ENCODE measurements at regions not wholly inside any gene's neighbourhood (a gene's known extent, or its start where the extent isn't known, plus 50 kb on each side); places are given as distances from the start of the nearest gene placed in this dataset.
A peak's percentile ranks its signal among the peaks of the same experiment; 100 is the strongest.

DNA sequence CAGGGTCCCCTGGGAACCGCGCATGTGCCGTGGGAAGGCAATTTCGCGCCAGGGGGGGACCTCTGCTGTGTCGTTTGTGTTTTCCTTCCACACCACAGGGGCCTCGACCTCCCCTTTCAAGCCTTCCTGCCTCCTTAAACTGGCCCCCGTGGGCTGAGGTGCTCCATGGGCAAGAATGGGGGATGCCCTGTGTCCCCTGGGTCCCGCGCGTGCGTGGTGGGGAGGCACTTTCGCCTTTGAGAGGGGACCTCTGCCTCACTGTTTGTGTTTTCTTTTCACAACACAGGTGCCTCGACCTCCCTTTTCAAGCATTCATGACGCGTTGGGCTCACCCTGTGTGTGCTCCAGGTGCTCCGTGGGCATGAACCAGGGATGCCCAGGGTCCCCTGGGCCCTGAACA lies 348.8 kb downstream of the ALG10 start:
- ChIA-PET CTCF (no interaction called here), POLR2A (no interaction called here)
- no peak overlapping the region for H3K27ac ChIP-seq (ENCODE audit: extremely low read depth, low read depth, low read length)
- no peaks in the 10 kb centered on the region for H3K4me1 ChIP-seq (ENCODE audit: control insufficient read depth, insufficient read depth, low read length)
- H3K36me3 ChIP-seq (ENCODE audit: control insufficient read depth in 2 of 2, insufficient read depth in 1 of 2, low read length in 2 of 2): no peaks in the 10 kb centered on the region
- no peak overlapping the region for H3K4me3 ChIP-seq (ENCODE audit: low read depth, low read length)
- no peaks in the 10 kb centered on the region for H3K9me3 ChIP-seq (ENCODE audit: control insufficient read depth, insufficient read depth, low read depth, low read length)
- peak; percentile 56; the same call in 1 of the 2 replicates for TF ChIP-seq ZNF335 (tag by site-specific recombination; conservative IDR thresholded peaks at IDR 0.05)
- TF ChIP-seq, protein P1, sequence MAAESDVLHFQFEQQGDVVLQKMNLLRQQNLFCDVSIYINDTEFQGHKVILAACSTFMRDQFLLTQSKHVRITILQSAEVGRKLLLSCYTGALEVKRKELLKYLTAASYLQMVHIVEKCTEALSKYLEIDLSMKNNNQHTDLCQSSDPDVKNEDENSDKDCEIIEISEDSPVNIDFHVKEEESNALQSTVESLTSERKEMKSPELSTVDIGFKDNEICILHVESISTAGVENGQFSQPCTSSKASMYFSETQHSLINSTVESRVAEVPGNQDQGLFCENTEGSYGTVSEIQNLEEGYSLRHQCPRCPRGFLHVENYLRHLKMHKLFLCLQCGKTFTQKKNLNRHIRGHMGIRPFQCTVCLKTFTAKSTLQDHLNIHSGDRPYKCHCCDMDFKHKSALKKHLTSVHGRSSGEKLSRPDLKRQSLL (tag by site-specific recombination; IDR thresholded peaks at IDR 0.05): no peak
- TF ChIP-seq ZIC2 (tag by site-specific recombination; IDR thresholded peaks at IDR 0.05): peak; percentile 30; the same call in 1 of the 2 replicates
- TF ChIP-seq, protein P2, sequence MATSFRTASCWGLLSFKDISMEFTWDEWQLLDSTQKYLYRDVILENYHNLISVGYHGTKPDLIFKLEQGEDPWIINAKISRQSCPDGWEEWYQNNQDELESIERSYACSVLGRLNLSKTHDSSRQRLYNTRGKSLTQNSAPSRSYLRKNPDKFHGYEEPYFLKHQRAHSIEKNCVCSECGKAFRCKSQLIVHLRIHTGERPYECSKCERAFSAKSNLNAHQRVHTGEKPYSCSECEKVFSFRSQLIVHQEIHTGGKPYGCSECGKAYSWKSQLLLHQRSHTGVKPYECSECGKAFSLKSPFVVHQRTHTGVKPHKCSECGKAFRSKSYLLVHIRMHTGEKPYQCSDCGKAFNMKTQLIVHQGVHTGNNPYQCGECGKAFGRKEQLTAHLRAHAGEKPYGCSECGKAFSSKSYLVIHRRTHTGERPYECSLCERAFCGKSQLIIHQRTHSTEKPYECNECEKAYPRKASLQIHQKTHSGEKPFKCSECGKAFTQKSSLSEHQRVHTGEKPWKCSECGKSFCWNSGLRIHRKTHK (tag by site-specific recombination; IDR thresholded peaks at IDR 0.05): no peak

DNA sequence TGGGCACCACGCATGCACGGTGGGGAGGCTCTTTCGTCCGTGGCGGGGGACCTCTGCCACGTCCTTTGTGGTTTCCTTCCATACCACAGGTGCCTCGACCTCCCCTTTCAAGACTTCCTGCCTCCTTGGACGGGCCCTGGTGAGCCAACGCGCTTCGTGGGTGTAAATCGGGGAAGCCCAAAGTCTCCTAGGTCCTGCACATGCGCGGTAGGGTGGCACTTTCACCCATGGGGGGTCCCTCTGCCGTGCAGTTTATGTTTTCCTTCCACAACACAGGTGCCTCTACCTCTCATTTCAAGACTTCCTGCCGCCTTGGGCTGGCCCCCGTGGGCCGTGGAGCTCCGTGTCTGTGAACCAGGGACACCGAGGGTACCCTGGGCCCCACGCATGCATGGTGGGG lies 349.7 kb downstream of the ALG10 start:
- Histone ChIP-seq H3K9me3 (ENCODE audit: control insufficient read depth, insufficient read depth, low read depth, low read length) (no peaks in the 10 kb centered on the region), H3K4me1 (ENCODE audit: control insufficient read depth, insufficient read depth, low read length) (no peaks in the 10 kb centered on the region), H3K36me3 (ENCODE audit: control insufficient read depth in 2 of 2, insufficient read depth in 1 of 2, low read length in 2 of 2) (no peaks in the 10 kb centered on the region), H3K27ac (ENCODE audit: extremely low read depth, low read depth, low read length) (no peak overlapping the region), H3K4me3 (ENCODE audit: low read depth, low read length) (no peak overlapping the region)
- ChIA-PET POLR2A (no interaction called here), CTCF (no interaction called here)
- TF ChIP-seq GLIS1 (tag by site-specific recombination; IDR thresholded peaks at IDR 0.05) (no peak), KLF9 (tag by site-specific recombination; IDR thresholded peaks at IDR 0.05; ENCODE audit: low read depth) (no peak), ZNF626 (tag by site-specific recombination; IDR thresholded peaks at IDR 0.05) (no peak), ZNF664 (tag by site-specific recombination; IDR thresholded peaks at IDR 0.05) (no peak), ZNF621 (tag by site-specific recombination; IDR thresholded peaks at IDR 0.05) (no peak), ZNF76 (tag by site-specific recombination; IDR thresholded peaks at IDR 0.05; ENCODE audit: borderline replicate concordance, low read depth) (no peak), ZNF239 (tag by site-specific recombination; IDR thresholded peaks at IDR 0.05) (no peak)
- TF ChIP-seq, protein P3, sequence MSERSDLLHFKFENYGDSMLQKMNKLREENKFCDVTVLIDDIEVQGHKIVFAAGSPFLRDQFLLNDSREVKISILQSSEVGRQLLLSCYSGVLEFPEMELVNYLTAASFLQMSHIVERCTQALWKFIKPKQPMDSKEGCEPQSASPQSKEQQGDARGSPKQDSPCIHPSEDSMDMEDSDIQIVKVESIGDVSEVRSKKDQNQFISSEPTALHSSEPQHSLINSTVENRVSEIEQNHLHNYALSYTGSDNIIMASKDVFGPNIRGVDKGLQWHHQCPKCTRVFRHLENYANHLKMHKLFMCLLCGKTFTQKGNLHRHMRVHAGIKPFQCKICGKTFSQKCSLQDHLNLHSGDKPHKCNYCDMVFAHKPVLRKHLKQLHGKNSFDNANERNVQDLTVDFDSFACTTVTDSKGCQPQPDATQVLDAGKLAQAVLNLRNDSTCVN (tag by site-specific recombination; optimal IDR thresholded peaks at IDR 0.05): no peak

DNA sequence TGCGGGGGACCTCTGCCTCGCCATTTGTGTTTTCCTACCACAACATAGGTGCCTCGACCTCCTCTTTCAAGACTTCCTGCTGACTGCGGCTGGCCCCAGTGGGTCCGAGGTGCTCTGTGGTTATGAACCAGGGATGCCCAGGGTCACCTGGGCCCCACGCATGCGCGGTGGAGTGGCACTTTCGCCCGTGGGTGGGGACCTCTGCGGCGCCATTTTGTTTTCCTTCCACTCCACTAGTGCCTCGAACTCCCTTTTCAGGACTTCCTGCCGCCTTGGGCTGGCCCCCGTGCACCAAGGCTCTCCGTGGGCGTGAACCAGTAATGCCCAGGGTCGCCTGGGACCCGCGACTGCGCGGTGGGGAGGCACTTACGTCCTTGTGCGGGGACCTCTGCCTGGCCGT lies 351.6 kb downstream of the ALG10 start:
- no peaks in the 10 kb centered on the region for H3K36me3 ChIP-seq (ENCODE audit: control insufficient read depth in 2 of 2, insufficient read depth in 1 of 2, low read length in 2 of 2)
- H3K4me3 ChIP-seq (ENCODE audit: low read depth, low read length): no peak overlapping the region
- no peak overlapping the region for H3K27ac ChIP-seq (ENCODE audit: extremely low read depth, low read depth, low read length)
- CTCF ChIA-PET: no interaction called here
- POLR2A ChIA-PET: no interaction called here
- no peaks in the 10 kb centered on the region for H3K9me3 ChIP-seq (ENCODE audit: control insufficient read depth, insufficient read depth, low read depth, low read length)
- TF ChIP-seq, protein P4, sequence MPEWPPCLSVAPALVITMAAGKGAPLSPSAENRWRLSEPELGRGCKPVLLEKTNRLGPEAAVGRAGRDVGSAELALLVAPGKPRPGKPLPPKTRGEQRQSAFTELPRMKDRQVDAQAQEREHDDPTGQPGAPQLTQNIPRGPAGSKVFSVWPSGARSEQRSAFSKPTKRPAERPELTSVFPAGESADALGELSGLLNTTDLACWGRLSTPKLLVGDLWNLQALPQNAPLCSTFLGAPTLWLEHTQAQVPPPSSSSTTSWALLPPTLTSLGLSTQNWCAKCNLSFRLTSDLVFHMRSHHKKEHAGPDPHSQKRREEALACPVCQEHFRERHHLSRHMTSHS (tag by site-specific recombination; IDR thresholded peaks at IDR 0.05): no peak
- TF ChIP-seq, protein P5, sequence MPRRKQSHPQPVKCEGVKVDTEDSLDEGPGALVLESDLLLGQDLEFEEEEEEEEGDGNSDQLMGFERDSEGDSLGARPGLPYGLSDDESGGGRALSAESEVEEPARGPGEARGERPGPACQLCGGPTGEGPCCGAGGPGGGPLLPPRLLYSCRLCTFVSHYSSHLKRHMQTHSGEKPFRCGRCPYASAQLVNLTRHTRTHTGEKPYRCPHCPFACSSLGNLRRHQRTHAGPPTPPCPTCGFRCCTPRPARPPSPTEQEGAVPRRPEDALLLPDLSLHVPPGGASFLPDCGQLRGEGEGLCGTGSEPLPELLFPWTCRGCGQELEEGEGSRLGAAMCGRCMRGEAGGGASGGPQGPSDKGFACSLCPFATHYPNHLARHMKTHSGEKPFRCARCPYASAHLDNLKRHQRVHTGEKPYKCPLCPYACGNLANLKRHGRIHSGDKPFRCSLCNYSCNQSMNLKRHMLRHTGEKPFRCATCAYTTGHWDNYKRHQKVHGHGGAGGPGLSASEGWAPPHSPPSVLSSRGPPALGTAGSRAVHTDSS (tag by site-specific recombination; IDR thresholded peaks at IDR 0.05): no peak
- TF ChIP-seq YY2 (tag by site-specific recombination; IDR thresholded peaks at IDR 0.05): no peak
- H3K4me1 ChIP-seq (ENCODE audit: control insufficient read depth, insufficient read depth, low read length): no peaks in the 10 kb centered on the region
